GM21786 (cell line): ENCODE measurements at regions not wholly inside any gene's neighbourhood (a gene's known extent, or its start where the extent isn't known, plus 50 kb on each side); places are given as distances from the start of the nearest gene placed in this dataset.

Experiments used
- ATAC-seq: cut with Tn5 transposase; IDR thresholded peaks from one replicate; pipeline ENCODE4 v1.9.1; 2021; ENCODE audit not compliant: unreplicated experiment

- ATAC-seq = no peak
These were observed 147.1 kb upstream of the LYZL1 start for GRCh38 chr10:29141761-29142160.

- no peak for ATAC-seq
These were observed 146.2 kb upstream of the LYZL1 start for GRCh38 chr10:29142516-29143314.

- no peak for ATAC-seq
These were observed 144.7 kb upstream of the LYZL1 start for GRCh38 chr10:29144126-29144525.

GRCh38 chr10:29146311-29147100, 142.4 kb upstream of the LYZL1 start:
- no peak for ATAC-seq

GRCh38 chr10:29150010-29150409, 138.9 kb upstream of the LYZL1 start:
- no peak for ATAC-seq

GRCh38 chr10:29151005-29151404, 137.9 kb upstream of the LYZL1 start:
- ATAC-seq = no peak

GRCh38 chr10:29157321-29157720, 131.5 kb upstream of the LYZL1 start:
- no peak for ATAC-seq

- ATAC-seq = no peak
These were observed 130.8 kb upstream of the LYZL1 start for GRCh38 chr10:29158066-29158465.

GRCh38 chr10:29160150-29160617, 128.7 kb upstream of the LYZL1 start:
- ATAC-seq = no peak

- no peak for ATAC-seq
These were observed 125.1 kb upstream of the LYZL1 start for GRCh38 chr10:29163746-29164145.

GRCh38 chr10:29166713-29167112, 122.2 kb upstream of the LYZL1 start:
- no peak for ATAC-seq

GRCh38 chr10:29169021-29169420, 119.8 kb upstream of the LYZL1 start:
- ATAC-seq = no peak

- ATAC-seq = no peak
These were observed 117.2 kb upstream of the LYZL1 start for GRCh38 chr10:29171717-29172116.

- no peak for ATAC-seq
These were observed 114.5 kb upstream of the LYZL1 start for GRCh38 chr10:29174389-29174788.

GRCh38 chr10:29176845-29177832, 111.7 kb upstream of the LYZL1 start:
- no peak for ATAC-seq

- no peak for ATAC-seq
These were observed 106.9 kb upstream of the LYZL1 start for GRCh38 chr10:29181936-29182335.

- ATAC-seq = no peak
These were observed 105.4 kb upstream of the LYZL1 start for GRCh38 chr10:29183301-29183945.

- ATAC-seq = no peak
These were observed 104.5 kb upstream of the LYZL1 start for GRCh38 chr10:29184205-29185000.

- no peak for ATAC-seq
These were observed 103.8 kb upstream of the LYZL1 start for GRCh38 chr10:29185050-29185449.

GRCh38 chr10:29186221-29186620, 102.6 kb upstream of the LYZL1 start:
- no peak for ATAC-seq
